NCI-H226 (cell line): ENCODE measurements at regions not wholly inside any gene's neighbourhood (a gene's known extent, or its start where the extent isn't known, plus 50 kb on each side); places are given as distances from the start of the nearest gene placed in this dataset.

Source experiments
- DNase-seq: peaks from one replicate; pipeline ENCODE4 v3.0.0-alpha.2; 2015

DNA sequence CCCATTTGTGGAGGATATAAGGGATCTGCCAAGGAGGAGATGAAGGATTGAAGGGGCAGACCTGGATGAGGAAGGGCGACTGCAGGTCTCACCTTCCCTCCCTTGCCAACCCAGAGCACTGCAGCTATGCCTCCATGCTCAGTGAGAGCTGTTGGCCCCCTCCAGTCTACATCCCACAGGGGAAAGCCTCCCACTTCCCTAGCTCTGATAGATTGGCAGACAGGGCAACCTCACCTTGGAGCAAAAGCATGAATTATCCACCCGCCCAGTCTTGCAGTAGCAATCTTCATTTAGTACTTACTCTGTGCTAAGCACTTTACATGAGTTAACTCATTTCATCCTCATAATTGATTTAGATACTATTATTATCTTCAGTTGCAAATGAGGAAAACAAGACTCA, 70.4 kb upstream of the SMNDC1 start:
- DNase-seq: no peak

DNA sequence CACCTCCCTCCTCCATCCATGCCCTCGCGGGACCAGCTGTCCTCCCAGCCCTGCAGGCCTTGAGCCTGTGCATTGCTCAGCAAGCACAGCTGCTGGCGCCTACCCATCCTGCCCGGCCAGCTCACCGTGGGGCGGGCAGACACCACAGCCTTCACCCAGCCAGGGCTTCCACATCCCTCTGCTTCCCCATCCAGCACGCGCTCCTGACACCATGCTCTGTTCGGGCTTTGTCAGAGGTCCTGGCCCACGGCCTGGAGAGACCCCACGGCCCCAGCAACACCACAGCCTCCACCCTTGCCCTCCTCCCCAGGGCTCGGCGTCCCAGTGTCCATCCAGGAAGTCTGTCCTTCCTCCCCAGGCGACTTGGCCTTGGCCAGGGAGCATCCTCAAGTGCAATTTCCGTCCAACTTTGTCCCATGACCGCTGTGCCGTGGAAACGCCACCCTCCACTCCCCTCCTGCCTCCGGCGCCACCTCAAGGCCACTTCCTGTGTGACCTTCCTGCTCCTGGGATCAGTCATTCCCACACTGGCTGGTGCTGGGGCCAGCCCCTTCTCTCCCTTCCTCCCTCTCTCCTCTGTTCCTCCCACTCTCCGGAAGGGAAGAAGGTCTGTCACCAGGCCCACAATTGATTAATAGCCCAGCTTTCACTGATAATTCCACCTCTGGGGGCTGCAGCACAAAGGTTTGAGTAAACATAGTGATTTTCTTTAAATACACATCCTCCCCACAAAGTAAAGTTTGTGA, 71.5 kb upstream of the SMNDC1 start:
- DNase-seq: no peak

DNA sequence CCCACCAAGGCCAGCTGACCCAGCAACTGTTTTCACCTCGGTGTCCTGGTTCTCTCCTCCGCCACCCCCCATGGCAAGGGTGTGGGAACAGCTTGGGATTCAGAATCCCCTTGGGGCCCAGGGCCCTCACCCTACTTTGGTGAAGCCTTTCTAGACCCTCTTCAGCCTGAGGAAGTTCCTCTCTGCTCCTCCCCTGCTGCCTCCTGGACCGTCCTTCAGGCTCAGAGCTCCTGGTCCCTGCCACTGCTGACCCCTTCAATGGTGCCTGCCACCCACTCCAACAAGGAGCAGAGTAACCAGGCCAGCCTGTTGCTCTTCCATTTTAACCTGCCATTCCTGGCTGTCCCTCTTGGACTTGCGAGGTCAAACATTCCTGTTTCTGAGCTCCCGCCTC, 72.0 kb upstream of the SMNDC1 start:
- no peak for DNase-seq

DNA sequence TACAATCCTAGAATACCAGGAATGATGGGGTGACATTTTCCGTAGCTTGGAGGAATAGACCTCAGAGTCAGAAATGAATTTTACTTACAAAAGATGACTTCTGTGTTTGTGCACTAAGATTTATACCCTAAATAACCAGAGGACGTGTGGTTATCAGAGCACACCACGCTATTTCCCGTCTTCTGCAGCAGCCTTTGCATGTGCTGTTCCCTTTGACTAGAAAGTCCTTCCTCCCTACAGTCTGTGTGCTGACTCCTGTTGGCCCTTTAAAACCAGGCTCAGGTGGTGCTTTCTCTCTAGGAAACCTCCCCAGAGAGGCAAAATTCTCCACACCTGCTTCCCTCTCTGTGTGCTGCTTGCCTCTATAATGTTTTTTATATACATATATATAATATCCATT, 73.3 kb upstream of the SMNDC1 start:
- DNase-seq: no peak

DNA sequence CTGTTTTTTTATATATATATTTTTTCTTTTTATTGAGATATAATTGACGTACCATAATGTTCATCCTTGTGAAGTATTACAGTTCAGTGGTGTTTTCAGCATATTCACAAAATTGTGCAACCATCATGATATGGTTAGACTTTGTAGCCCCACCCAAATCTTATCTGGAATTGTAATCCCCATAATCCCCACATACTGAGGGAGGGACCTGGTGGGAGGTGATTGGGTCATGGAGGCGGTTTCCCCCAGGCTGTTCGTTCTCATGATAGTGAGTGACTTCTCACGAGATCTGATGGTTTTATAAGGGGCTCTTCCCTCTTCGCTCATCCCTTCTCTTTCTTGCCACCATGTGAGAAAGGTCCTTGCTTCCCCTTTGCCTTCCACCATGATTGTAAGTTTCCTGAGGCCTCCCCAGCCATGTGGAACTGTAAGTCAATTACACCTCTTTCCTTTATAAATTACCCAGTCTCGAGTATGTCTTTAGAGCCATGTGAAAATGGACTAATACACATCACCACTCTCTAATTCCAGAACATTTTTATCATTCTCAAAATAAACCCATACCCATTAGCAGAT, 73.9 kb upstream of the SMNDC1 start:
- DNase-seq: no peak

DNA sequence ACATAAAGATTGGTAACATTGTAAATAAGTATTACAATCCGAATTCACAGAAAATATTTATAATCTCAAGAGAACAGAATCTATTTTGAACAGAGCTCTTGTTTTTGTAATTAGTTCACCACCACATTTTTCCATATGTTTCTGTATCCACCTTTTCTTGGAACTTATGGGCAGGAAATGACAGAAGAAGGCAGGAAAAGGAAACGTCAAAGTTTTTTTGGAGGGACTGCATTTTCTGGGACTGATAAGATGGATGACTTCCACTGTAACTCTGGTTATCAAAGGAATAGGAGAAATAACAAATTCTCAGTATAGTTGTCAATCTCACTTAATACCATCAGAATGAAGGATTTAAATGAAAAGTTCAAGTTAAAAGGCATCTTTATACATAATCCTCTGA, 75.1 kb upstream of the SMNDC1 start:
- DNase-seq: no peak

DNA sequence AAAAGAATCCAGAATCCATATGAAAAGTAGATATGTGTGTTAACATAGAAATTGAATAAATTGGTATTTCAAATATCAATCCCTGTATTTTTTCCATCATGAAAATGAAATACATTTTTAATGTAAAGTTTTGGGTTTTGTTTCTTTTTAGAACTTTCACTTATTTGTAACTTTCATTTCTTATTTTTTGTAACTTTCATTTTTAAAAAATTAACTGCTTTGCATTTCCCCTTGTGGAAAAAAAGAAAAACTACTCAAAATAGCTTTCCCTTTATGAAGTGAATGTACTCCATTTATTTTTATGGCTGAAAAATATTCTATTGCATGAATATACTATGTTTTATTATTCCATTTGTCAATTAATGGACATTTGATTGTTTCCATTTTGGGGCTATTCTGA, 75.6 kb upstream of the SMNDC1 start:
- no peak for DNase-seq

DNA sequence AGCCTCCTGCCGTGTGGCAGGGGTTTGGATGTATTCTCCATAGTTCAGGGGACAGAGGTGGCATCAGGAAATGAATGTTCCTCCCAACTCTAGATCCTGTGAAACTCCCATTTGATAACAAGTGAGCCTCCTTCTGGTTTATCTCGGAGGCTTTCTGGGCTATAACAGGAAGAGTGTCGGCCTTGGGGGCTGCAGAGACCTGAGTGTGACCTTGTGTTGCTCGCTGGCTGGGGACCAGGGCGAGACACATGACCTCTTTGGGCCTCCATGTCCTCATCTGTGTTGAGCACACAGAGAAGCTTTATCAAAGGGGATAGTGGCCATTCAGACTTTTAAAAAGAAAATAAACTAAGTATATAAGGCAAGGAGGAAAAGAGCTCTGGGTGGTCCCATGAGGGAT, 78.0 kb upstream of the SMNDC1 start:
- DNase-seq: no peak

DNA sequence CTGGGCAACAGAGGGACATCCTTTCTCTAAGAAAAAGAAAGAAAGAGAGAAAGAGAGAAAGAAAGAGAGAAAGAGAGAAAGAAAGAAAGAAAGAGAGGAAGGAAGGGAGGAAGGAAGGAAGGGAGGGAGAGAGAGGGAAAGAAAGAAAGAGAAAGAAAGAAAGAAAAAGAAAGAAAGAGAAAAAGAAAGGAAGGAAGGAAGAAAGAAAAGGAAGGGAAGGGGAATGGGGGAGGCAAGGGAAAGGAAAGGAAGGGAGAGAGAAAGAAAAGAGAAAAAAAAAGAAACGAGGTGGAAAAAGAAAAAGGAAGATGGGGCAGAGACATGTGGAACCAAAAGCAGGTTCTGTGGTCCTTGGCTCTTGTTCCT, 82.9 kb upstream of the SMNDC1 start:
- no peak for DNase-seq

DNA sequence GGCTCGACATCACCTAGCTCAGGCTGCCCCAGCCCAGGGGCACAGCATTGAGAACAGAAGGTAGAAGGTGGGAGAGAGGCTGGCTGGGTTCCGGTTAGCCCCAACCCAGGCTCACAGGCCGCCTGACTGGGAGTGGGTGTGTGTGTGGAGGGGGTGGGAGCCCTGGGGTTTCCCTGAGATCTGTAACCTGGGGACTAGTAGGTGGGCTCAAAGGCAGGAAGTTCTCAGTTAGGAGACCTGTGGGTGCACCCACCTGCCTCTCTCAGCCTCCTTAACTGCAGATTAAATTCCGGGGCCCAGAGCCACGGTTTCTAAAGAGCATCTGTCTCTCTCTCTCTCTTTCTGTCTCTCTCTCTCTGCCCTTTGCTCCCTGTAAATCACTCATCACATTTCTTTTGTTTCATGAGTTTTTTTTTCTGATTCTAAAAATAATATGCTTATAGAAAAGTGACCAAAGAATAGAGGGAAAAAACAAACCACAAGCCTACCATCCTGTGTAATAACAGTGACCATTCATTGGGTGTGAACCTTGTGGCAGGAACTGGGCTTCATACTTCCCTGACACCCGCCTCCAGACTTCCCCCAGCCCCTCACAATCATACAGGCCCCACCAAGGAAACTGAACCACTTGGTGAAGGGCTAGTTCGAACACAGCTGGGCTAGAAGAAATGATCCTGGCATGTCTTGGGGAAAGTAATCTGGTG, 83.4 kb upstream of the SMNDC1 start:
- no peak for DNase-seq

DNA sequence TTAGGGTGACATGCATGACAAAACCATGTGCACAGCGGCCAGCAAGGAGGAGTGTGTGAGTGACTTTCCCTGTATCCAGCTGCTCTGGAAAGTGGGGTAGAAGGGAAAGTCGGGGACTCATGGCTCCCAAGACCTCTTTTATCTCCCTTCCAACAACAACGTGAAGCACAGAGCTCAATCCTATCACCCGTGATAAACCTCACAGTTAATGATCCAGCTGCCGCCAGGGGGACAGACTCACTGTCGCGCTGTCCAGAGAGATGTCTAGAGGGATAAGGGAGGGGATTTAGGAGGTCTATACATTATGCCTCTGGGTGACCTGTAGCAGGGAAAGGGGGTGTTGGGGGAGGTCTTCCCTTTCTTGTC, 84.0 kb upstream of the SMNDC1 start:
- no peak for DNase-seq

DNA sequence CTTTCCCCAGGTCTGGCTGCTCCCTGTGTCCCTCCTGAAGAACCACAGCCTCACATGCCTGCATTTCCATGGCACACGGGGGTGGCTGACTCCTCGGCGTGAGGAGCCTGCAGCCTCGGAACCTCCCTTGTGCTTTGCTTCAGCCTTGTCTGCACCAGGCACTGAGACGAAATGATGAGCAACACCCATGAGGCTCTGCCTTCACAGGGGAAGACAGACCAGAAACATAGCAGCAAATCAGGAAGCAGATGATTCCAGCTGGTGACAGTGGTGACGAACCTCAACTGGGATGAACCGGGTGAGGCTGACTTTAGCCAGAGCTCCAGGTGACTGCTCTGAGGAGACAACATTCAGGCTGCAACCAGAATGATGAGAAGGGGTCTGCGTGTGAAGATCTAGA, 84.5 kb upstream of the SMNDC1 start:
- no peak for DNase-seq

DNA sequence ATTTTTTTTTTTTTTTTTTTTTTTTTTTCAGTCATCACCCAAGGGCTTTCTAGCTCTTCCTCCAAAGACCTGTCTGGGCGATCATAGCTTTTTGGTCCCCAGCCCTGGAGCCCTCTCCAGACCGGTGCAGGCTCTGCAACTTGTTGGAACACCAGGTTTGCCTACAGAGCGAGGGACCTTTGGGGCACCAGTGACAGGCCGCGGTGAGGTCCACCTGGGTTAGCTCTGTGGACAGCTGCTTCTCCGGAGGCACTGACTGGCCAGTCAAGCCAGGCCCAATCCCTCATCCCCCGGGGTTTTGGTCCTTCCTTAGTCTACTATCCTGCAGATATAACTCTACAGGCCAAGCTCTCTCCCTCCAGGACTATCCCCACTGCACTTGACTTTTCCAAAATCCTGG, 86.8 kb upstream of the SMNDC1 start:
- DNase-seq: no peak

DNA sequence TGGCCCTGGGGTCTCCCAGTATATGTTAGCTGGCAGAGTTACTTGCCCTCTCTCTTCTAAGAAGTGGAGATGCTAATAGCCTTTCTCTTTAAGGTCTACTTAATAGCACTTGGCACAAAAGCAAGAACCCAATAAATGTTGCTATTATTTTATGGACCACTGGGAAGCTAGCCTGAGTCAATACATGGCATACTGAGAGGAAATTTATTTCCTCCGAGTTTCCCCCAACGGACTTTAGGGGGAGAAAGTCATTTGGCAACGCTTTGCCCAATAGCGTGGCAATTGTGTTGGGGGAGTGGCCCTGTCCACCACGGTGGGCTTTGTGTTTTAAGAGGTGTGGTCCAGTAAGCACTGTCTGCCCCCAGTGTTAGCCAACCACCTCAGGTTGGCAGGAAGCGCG, 87.4 kb upstream of the SMNDC1 start:
- DNase-seq: no peak

DNA sequence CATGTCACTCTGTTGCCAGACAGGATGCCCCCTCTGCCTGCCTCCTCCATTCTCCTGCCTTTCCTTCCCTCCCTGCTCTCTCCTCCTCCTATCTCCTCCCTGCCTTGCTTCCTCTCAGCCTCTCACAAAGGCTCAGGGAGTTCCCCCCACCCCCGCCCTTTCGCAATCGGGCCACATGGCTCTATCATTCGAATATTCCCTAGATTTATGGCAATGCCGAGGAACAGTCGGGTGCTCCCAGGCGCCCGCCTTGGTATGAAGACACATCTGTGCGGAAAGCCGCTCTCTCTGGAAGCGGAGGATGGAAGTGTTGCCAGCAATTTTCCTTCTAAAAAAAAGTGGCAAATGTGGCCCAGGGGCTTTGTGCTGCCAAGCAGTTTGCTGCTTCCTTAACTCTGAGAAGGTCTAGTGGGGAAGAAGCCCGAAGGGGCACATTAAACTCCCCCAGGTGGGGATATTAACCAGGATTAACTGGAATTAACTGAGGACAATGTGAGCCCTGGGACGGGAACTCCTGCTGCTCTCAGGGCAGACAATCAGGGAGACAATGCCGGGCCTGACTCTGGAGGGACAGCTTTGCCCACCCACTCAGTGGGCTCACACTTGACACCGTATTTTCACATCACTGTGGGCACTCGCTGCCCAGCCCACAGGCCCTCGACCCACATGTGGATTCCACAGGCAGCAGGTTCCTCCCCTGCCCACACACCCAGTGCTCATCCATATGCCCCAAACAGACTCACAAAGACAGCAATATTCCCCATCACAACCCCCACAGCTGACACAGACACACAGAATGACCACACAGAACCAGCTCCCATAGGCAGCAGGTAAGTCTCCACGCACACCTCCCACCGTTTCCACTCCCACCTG, 88.4 kb upstream of the SMNDC1 start:
- DNase-seq: no peak

DNA sequence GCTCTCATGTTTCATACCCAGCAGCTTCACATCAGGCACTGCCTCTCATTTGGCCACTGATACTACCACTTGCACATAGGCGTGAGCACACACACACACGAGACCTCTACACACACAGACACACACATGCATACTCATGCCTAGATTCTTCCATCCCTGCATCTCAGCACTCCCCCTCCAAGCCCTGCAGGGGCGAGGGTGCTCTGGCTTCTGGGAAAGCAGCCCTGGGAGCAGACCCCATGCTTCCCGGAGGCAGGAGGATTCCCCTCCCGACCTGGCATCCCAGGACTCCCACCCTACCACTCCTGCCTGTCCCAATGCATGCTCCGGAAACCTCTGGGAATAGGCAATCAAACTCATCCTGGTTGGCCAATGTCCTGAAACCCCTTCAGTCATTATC, 89.1 kb upstream of the SMNDC1 start:
- DNase-seq: no peak

DNA sequence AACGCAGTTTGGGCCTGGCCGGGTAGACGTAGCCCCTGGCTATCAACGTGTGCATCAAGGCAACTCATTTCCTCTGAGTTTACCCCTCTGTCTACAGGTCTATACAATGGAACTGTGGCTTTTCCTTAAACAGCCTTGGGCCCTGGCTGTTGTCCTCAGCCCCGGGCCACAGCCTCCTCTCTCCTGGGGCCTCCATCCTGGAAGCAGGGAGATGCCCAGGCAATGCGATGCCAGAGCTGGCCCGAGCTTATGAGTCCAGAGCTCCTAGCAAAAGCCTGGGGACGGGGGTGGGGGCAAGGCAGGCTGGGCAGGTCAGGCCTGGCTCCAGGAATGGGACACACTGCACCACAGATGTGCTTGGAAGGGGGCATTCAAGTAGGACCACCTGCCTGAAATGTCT, 89.6 kb upstream of the SMNDC1 start:
- no peak for DNase-seq

DNA sequence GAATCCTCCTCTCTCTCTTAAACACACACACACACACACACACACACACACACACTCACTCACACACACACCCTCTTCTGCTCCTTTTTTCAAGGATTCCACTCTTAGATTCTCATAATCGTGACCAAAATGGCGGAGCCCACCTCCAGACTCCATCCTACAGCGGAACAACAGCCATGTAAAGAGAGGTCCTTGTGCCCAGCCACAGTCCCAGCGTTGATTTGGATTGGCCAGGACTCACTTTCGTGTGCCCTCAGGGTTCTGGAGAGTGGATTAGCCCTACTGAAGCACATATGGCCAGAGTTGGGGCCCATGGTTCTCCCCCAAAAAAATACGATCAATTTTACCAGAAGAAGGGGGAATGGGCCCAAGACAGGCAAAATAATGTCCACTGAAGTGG, 90.2 kb upstream of the SMNDC1 start:
- no peak for DNase-seq

DNA sequence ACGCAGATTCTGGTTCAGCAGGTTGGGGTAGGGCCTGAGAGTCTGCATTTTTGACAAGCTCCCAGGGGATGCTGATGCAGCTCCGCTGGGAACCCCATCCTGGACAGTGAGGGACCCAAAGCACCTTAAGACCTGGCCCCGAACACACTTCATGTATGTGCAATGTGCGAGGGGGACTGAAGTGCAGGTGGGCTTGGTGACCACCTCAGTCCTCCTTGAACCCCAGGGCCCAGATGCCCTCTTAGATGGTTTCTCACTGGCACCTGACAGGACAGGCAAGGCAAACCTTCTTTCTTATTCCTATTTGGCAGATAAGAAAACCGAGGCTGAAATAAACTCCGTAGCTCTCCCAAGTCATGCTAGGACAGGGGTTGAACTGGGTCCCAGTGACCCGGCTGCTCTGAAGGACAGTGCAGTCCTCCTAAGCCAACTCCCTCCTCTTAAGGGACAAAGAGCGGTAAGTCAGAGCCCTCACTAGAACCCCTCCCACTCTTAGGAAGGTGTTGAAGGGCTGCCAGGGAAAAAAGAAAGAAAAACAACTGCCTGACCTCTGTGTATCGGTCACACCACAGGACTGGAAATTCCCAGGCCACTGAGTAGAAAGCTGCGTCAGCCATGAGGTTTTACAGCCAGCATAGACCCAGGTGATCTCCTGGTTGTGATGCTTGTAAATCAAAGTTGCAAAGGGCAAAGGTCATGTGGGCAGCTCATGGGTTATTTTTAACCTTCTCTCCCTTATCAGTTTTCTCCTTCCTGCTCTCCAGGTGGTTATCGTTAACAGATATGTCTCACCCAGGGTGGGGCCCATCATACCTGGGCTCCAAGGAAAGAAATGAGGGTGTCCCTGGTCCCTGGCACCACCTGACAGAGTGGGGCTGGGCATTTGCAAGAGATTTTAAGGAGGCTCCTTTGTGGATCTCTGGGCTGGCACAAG, 90.9 kb upstream of the SMNDC1 start:
- DNase-seq: peak; percentile 97

DNA sequence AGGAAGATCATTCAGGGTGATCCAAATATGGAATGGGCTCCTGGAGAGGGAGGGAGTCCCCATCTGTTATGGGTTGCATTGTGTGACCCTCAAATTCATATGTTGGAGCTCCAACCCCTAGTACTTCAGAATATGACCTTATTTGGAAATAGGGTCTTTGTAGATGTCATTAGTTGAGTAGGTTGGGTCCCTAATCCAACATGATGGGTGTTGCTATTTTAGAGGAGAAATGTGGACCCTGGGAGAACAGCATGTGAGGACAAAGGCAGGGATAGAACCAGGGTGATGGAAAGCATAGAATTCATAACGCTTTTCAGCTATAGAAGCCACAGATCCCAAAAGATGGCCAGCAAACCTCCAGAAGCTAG, 91.5 kb upstream of the SMNDC1 start:
- DNase-seq: no peak

DNA sequence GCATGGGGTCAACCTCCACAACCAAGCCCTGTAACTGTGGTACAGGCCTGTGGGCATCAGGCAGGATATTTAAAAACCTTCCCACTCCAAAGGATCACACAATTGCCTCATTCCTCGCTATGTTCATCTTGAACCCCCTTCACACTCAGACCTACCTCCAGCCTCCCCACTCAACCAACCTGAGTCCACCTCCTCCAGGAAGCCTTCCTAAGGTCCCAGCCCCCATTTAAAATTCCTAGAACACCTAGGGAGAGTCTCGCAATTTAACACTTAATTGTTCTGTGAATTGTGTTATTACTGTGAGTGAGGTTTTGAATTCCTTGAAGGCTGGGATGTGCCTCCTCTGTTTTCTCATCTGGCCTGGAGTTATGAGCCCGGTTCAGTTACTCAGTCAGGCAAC, 93.1 kb upstream of the SMNDC1 start:
- no peak for DNase-seq

DNA sequence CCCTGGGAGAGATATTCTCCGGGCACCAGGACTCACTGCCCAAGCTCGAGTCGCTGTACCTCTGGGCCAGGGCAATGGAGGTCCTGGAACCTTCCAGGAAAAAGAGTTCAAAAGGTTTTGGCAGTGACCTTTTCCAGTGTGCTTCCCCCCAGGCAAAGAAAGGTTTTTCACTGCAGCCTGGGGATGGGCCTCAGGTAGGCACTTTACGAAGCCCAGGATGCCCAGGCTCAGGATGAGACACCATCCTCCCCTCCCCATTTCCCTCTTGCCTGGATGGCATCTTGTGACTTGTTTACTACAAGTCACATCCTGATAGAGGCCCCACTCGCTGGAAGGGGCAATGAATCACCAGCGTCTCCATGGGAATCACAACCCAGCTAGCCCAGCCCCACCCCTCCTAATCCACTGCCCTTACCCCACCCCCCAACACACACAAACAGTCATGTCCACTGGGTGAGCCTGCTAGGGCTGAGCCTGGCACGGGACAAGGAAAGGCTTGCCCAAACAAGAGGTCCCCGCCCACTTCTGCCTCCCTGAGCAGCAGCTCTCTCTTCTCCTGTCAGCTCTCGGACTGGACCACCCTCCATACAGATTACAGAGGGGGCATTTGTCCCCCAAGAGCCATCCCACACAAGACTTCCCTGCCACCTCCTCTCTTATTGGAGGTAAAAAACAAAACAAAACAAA, 93.8 kb upstream of the SMNDC1 start:
- DNase-seq: peak; percentile 88
